GM12878 (cell line): ENCODE measurements at regions not wholly inside any gene's neighbourhood (a gene's known extent, or its start where the extent isn't known, plus 50 kb on each side); places are given as distances from the start of the nearest gene placed in this dataset.

Source experiments
- ATAC-seq: fragments of 200-7000 bp; cut with Tn5 transposase; 3 replicates; pipeline ENCODE4 v1.9.1; 2020; ENCODE audit warnings: mild to moderate bottlenecking, moderate library complexity
- BruUV-seq: library from RNA; stranded (reverse); fragments of 400-500 nt; replicated peaks from 2 replicates; lab custom pipeline; 2021; lab: Mats Ljungman, UMichigan
- CTCF ChIA-PET: fragments of 300-600 bp; sonication (Branson Sonifier 250); formaldehyde crosslinking; extraction: SDS; loops from one replicate; lab custom pipeline; 2021; ENCODE audit warnings: inconsistent platforms; lab: Yijun Ruan, JAX
- POLR2A ChIA-PET: fragments of 350-600 bp; formaldehyde crosslinking; extraction: SDS; loops from one replicate; lab custom pipeline; 2021; ENCODE audit warnings: inconsistent platforms; lab: Charles Lee
- RAD21 ChIA-PET: fragments of 300-600 bp; sonication (Branson Sonifier 250); formaldehyde crosslinking; loops from one replicate; lab custom pipeline; 2023; ENCODE audit warnings: antibody characterized with exemption; ENCODE audit not compliant: unreplicated experiment; lab: Charles Lee
- SMC1A ChIA-PET: fragments of 300-600 bp; sonication (Branson Sonifier 250); formaldehyde crosslinking; loops from one replicate; lab custom pipeline; 2023; ENCODE audit not compliant: unreplicated experiment, uncharacterized antibody; lab: Charles Lee
- DNase-seq: peaks from one replicate; pipeline ENCODE4 v3.0.0-alpha.2; 2011; ENCODE audit warnings: low read depth, low spot score
- FAIRE-seq: peaks from 3 replicates; lab custom pipeline; 2011; peaks lifted over from hg19 to GRCh38; lab: Jason Lieb, UNC
- H2AFZ ChIP-seq: 2 replicates; pipeline ENCODE4 v1.6.0; 2011; ENCODE audit warnings: low read depth, low read length, control low read depth; ENCODE audit not compliant: control insufficient read depth
- H3K27ac ChIP-seq: 2 replicates; pipeline ENCODE4 v1.5.1; 2011; ENCODE audit warnings: control low read depth; ENCODE audit not compliant: control insufficient read depth, insufficient read depth
- H3K27me3 ChIP-seq, 2 experiments: replicated peaks in 1 of 2; 2 replicates each; pipeline versions ENCODE4 v1.6.0 to v1.6.1; 2011; ENCODE audit warnings: low read length in 1 of 2; ENCODE audit not compliant: control insufficient read depth in 2 of 2, insufficient read depth in 2 of 2
- H3K36me3 ChIP-seq, 2 experiments: 2 replicates each; pipeline ENCODE4 v1.5.1; 2011; ENCODE audit warnings: low read length in 1 of 2; ENCODE audit not compliant: control insufficient read depth in 2 of 2, insufficient read depth in 2 of 2
- H3K4me1 ChIP-seq: 2 replicates; pipeline ENCODE4 v1.6.1; 2011; ENCODE audit warnings: mild to moderate bottlenecking, low read length, moderate library complexity, mixed read lengths; ENCODE audit not compliant: control insufficient read depth, insufficient read depth
- H3K4me2 ChIP-seq: 2 replicates; pipeline ENCODE4 v1.6.0; 2011; ENCODE audit warnings: control low read depth; ENCODE audit not compliant: control insufficient read depth, insufficient read depth
- H3K4me3 ChIP-seq: fragments of 200-600 bp; sonication (generic); 2 replicates; pipeline ENCODE4 v1.5.1; 2016
- H3K79me2 ChIP-seq: 2 replicates; pipeline ENCODE4 v1.6.0; 2011; ENCODE audit warnings: low read length; ENCODE audit not compliant: control insufficient read depth, insufficient read depth
- H3K9ac ChIP-seq: 2 replicates; pipeline ENCODE4 v1.8.0; 2011; ENCODE audit warnings: low read length, control low read depth, mixed read lengths; ENCODE audit not compliant: control insufficient read depth, insufficient read depth
- H3K9me3 ChIP-seq: replicated peaks from 3 replicates; pipeline ENCODE4 v1.5.1; 2011; ENCODE audit warnings: mild to moderate bottlenecking, low read length; ENCODE audit not compliant: control insufficient read depth, insufficient read depth
- H4K20me1 ChIP-seq: 2 replicates; pipeline ENCODE4 v1.6.0; 2011; ENCODE audit not compliant: control insufficient read depth, insufficient read depth
- CHD1 ChIP-seq: IDR thresholded peaks from 2 replicates; pipeline ENCODE4 v1.6.1; 2012; ENCODE audit warnings: low read depth, low read length, improper control_type of control experiment
- CHD2 ChIP-seq: IDR thresholded peaks from 2 replicates; pipeline ENCODE4 v1.6.1; 2011; ENCODE audit warnings: low read depth, low read length, improper control_type of control experiment, borderline replicate concordance
- CTCF ChIP-seq, 3 experiments: IDR thresholded peaks in 2 of 3; conservative IDR thresholded peaks in 1 of 3; 2 replicates each; pipeline ENCODE4 v1.5.1; 2011; ENCODE audit warnings: low read depth in 3 of 3, low read length in 3 of 3, mild to moderate bottlenecking in 3 of 3, control low read depth in 2 of 3, moderate library complexity in 2 of 3, inconsistent platforms in 1 of 3, mixed read lengths in 1 of 3; ENCODE audit not compliant: control insufficient read depth in 2 of 3, insufficient read depth in 1 of 3; ENCODE audit errors: extremely low read depth in 1 of 3
- DPF2 ChIP-seq: fragments of 450-650 bp; IDR thresholded peaks from 2 replicates; pipeline ENCODE4 v1.6.1; 2017; ENCODE audit warnings: mild to moderate bottlenecking
- E2F8 ChIP-seq: fragments of 450-650 bp; IDR thresholded peaks from 2 replicates; pipeline ENCODE4 v1.6.1; 2018; ENCODE audit warnings: mild to moderate bottlenecking, low read depth, moderate library complexity; ENCODE audit not compliant: partially characterized antibody
- ESRRA ChIP-seq: IDR thresholded peaks from 2 replicates; pipeline ENCODE4 v1.6.1; 2012; ENCODE audit warnings: mild to moderate bottlenecking, low read length, improper control_type of control experiment
- IKZF2 ChIP-seq, 2 experiments: fragments of 450-650 bp; IDR thresholded peaks; 2 replicates each; pipeline ENCODE4 v1.6.1; 2017; ENCODE audit warnings: mild to moderate bottlenecking in 2 of 2, moderate library complexity in 2 of 2
- JUND ChIP-seq: IDR thresholded peaks from 2 replicates; pipeline ENCODE4 v1.6.1; 2012; ENCODE audit warnings: low read depth, mild to moderate bottlenecking, low read length, improper control_type of control experiment, moderate library complexity
- NBN ChIP-seq: fragments of 450-650 bp; IDR thresholded peaks from 2 replicates; pipeline ENCODE4 v1.6.1; 2016
- NRF1 ChIP-seq: conservative IDR thresholded peaks from 2 replicates; pipeline ENCODE4 v1.6.1; 2011; ENCODE audit warnings: mild to moderate bottlenecking, low read depth, low read length, improper control_type of control experiment
- POLR2AphosphoS2 ChIP-seq: IDR thresholded peaks from 2 replicates; pipeline ENCODE4 v1.6.1; 2011; ENCODE audit warnings: low read depth, mild to moderate bottlenecking, low read length, improper control_type of control experiment, moderate library complexity
- RCOR1 ChIP-seq: conservative IDR thresholded peaks from 2 replicates; pipeline ENCODE4 v1.6.1; 2012; ENCODE audit warnings: low read depth, low read length, improper control_type of control experiment
- SUPT20H ChIP-seq: IDR thresholded peaks from 2 replicates; pipeline ENCODE4 v1.6.1; 2011; ENCODE audit warnings: low read depth, mild to moderate bottlenecking, low read length, moderate library complexity, borderline replicate concordance; ENCODE audit not compliant: control insufficient read depth
- TAF1 ChIP-seq: IDR thresholded peaks from 2 replicates; pipeline ENCODE4 v1.6.1; 2011; ENCODE audit warnings: mild to moderate bottlenecking, low read depth, low read length, borderline replicate concordance
- TCF12 ChIP-seq: IDR thresholded peaks from 2 replicates; pipeline ENCODE4 v1.6.1; 2011; ENCODE audit warnings: low read depth, mild to moderate bottlenecking, low read length
- YY1 ChIP-seq: IDR thresholded peaks from 2 replicates; pipeline ENCODE4 v1.6.1; 2011; ENCODE audit warnings: low read depth, mild to moderate bottlenecking, low read length
- ZNF687 ChIP-seq: fragments of 450-650 bp; IDR thresholded peaks from 2 replicates; pipeline ENCODE4 v1.6.1; 2017; ENCODE audit warnings: mild to moderate bottlenecking, moderate library complexity
- WGBS: methylation state at CpG from one replicate; pipeline ENCODE4 v1.1.6; 2016; ENCODE audit warnings: low lambda C conversion rate; ENCODE audit not compliant: insufficient replicate concordance, insufficient coverage; ENCODE audit errors: missing lambda C conversion rate; 5-methylcytosine and 5-hydroxymethylcytosine counted together
- in situ Hi-C: fragments of 300-500 bp; cut with MboI; formaldehyde crosslinking; loops from 9 replicates; pipeline ENCODE4 v1.14.3; 2018; ENCODE audit warnings: mixed read lengths
- intact Hi-C: fragments of 100-400 bp; cut with micrococcal nuclease; formaldehyde crosslinking; loops from one replicate; pipeline ENCODE4 v1.14.2; 2022; ENCODE audit not compliant: unreplicated experiment

- in situ Hi-C loops (no loop called here), intact Hi-C loops (no loop called here)
- FAIRE-seq, result no peak
- 0% methylated on average over 5 of the region's 5 CpGs for WGBS
- no peak overlapping the region for H2AFZ ChIP-seq
- H3K9me3 ChIP-seq, result no peaks in the 10 kb centered on the region
- no TSS peak for BruUV-seq
- no peak overlapping the region for H3K4me2 ChIP-seq
- no peak overlapping the region for H3K27ac ChIP-seq
- ChIA-PET POLR2A (no interaction called here), CTCF (no interaction called here), SMC1A (no interaction called here), RAD21 (interaction anchor here (0.6 kb wide), 1 partner anchor 11 kb away, joined by 3 read pairs; no protein-coding TSS in a partner anchor)
- no peaks in the 10 kb centered on the region for H3K36me3 ChIP-seq
- no peaks in the 10 kb centered on the region for H3K27me3 ChIP-seq
- no peak overlapping the region for H3K9ac ChIP-seq
- ATAC-seq, result no peak
- H4K20me1 ChIP-seq, result no peaks in the 10 kb centered on the region
- no peak overlapping the region for H3K4me3 ChIP-seq
- H3K4me1 ChIP-seq, result no peaks in the 10 kb centered on the region
- H3K79me2 ChIP-seq, result no peaks in the 10 kb centered on the region
- no peak for DNase-seq
- no peak for TF ChIP-seq NBN
- no peak for TF ChIP-seq TAF1
- TF ChIP-seq CHD2, result no peak
- no peak for TF ChIP-seq ESRRA
- TF ChIP-seq CHD1, result no peak
- TF ChIP-seq JUND, result no peak
- TF ChIP-seq IKZF2 (IDR thresholded peaks at IDR 0.05), result no peak
- no peak for TF ChIP-seq RCOR1
- TF ChIP-seq CTCF (IDR thresholded peaks at IDR 0.05 in 2 of 3, conservative IDR thresholded peaks at IDR 0.05 in 1 of 3; ENCODE audit: control insufficient read depth in 2 of 3, extremely low read depth in 1 of 3, insufficient read depth in 1 of 3, low read depth in 3 of 3, low read length in 3 of 3), result no peak
- no peak for TF ChIP-seq POLR2AphosphoS2
- no peak for TF ChIP-seq SUPT20H
- no peak for TF ChIP-seq YY1
- TF ChIP-seq E2F8, result no peak
- TF ChIP-seq DPF2, result no peak
- no peak for TF ChIP-seq NRF1
- no peak for TF ChIP-seq TCF12
- no peak for TF ChIP-seq ZNF687
Observed at GRCh38 chr3:5788496-5788895, 601.0 kb downstream of the EDEM1 start.
